ENCODE measurements at regions not wholly inside any gene's neighbourhood (a gene's known extent, or its start where the extent isn't known, plus 50 kb on each side); places are given as distances from the start of the nearest gene placed in this dataset.

GRCh38 chr7:35380739-35381224, 126.9 kb upstream of the TBX20 start:
- Histone ChIP-seq H3K36me3 (ENCODE audit: insufficient read depth, insufficient read length, low read length) (no peaks in the 10 kb centered on the region), H3K9ac (ENCODE audit: insufficient read length, low read depth) (no peak overlapping the region), H3K4me3 (ENCODE audit: insufficient read length, low read depth) (no peak overlapping the region), H3K4me1 (ENCODE audit: insufficient read depth, insufficient read length) (no peaks in the 10 kb centered on the region), H3K27me3 (ENCODE audit: insufficient read depth, insufficient read length) (peaks cover 8% of the 10 kb centered on the region), H3K9me3 (ENCODE audit: insufficient read depth, low read length) (no peaks in the 10 kb centered on the region)
- no peak for TF ChIP-seq SUZ12 (IDR thresholded peaks at IDR 0.05; ENCODE audit: extremely low read depth, insufficient read depth, insufficient read length)
- DNase-seq (ENCODE audit: low read depth, low spot score), result no peak

- H3K9ac ChIP-seq (ENCODE audit: insufficient read length, low read depth), result no peak overlapping the region
- H3K4me3 ChIP-seq (ENCODE audit: insufficient read length, low read depth), result no peak overlapping the region
- no peak for DNase-seq (ENCODE audit: low read depth, low spot score)
- peaks cover 8% of the 10 kb centered on the region for H3K27me3 ChIP-seq (ENCODE audit: insufficient read depth, insufficient read length)
- H3K9me3 ChIP-seq (ENCODE audit: insufficient read depth, low read length), result no peaks in the 10 kb centered on the region; the same call in 1 of the 2 replicates
- H3K36me3 ChIP-seq (ENCODE audit: insufficient read depth, insufficient read length, low read length), result no peaks in the 10 kb centered on the region
- TF ChIP-seq YY1 (IDR thresholded peaks at IDR 0.05; ENCODE audit: insufficient read depth, insufficient read length) (no peak), SUZ12 (IDR thresholded peaks at IDR 0.05; ENCODE audit: extremely low read depth, insufficient read depth, insufficient read length) (no peak), ZNF274 (IDR thresholded peaks at IDR 0.05; ENCODE audit: low read depth, low read length) (no peak)
- no peaks in the 10 kb centered on the region for H3K4me1 ChIP-seq (ENCODE audit: insufficient read depth, insufficient read length)
Observed at GRCh38 chr7:35379481-35379880, 125.6 kb upstream of the TBX20 start.

- Histone ChIP-seq H3K36me3 (ENCODE audit: insufficient read depth, insufficient read length, low read length) (no peaks in the 10 kb centered on the region), H3K9me3 (ENCODE audit: insufficient read depth, low read length) (peaks cover 4% of the 10 kb centered on the region; the same call in 1 of the 2 replicates), H3K4me3 (ENCODE audit: insufficient read length, low read depth) (no peak overlapping the region), H3K4me1 (ENCODE audit: insufficient read depth, insufficient read length) (no peaks in the 10 kb centered on the region), H3K9ac (ENCODE audit: insufficient read length, low read depth) (no peak overlapping the region), H3K27me3 (ENCODE audit: insufficient read depth, insufficient read length) (peaks cover 4% of the 10 kb centered on the region)
- TF ChIP-seq YY1 (IDR thresholded peaks at IDR 0.05; ENCODE audit: insufficient read depth, insufficient read length), result no peak
- no peak for TF ChIP-seq ZNF274 (IDR thresholded peaks at IDR 0.05; ENCODE audit: low read depth, low read length)
- no peak for TF ChIP-seq SUZ12 (IDR thresholded peaks at IDR 0.05; ENCODE audit: extremely low read depth, insufficient read depth, insufficient read length)
- no peak for DNase-seq (ENCODE audit: low read depth, low spot score)
Observed at GRCh38 chr7:35375516-35375915, 121.6 kb upstream of the TBX20 start.

DNA sequence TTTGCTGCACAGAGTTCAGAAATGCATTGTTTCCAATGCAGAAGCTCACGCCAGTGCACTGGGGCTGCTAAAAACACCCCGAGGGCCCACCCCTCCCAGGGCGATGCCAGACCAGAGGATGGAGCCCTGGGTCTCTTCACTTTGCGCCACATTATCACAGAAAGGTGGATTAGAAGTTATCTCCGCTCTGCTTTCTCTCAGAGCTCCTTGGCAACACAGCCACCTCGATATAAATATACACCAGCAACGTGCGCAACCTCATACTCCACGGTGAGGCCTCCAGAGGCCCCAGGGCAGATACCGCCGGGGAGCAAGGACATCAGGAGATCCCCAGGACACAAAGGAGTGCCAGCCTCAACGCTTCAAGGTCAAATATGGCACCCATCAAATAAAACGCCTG, 121.0 kb upstream of the TBX20 start:
- Histone ChIP-seq H3K4me3 (ENCODE audit: insufficient read length, low read depth) (no peak overlapping the region), H3K9ac (ENCODE audit: insufficient read length, low read depth) (no peak overlapping the region), H3K4me1 (ENCODE audit: insufficient read depth, insufficient read length) (no peaks in the 10 kb centered on the region), H3K36me3 (ENCODE audit: insufficient read depth, insufficient read length, low read length) (no peaks in the 10 kb centered on the region), H3K9me3 (ENCODE audit: insufficient read depth, low read length) (peaks cover 4% of the 10 kb centered on the region; the same call in 1 of the 2 replicates), H3K27me3 (ENCODE audit: insufficient read depth, insufficient read length) (peaks cover 4% of the 10 kb centered on the region)
- TF ChIP-seq YY1 (IDR thresholded peaks at IDR 0.05; ENCODE audit: insufficient read depth, insufficient read length) (no peak), SUZ12 (IDR thresholded peaks at IDR 0.05; ENCODE audit: extremely low read depth, insufficient read depth, insufficient read length) (no peak), ZNF274 (IDR thresholded peaks at IDR 0.05; ENCODE audit: low read depth, low read length) (no peak)
- DNase-seq (ENCODE audit: low read depth, low spot score), result no peak

DNA sequence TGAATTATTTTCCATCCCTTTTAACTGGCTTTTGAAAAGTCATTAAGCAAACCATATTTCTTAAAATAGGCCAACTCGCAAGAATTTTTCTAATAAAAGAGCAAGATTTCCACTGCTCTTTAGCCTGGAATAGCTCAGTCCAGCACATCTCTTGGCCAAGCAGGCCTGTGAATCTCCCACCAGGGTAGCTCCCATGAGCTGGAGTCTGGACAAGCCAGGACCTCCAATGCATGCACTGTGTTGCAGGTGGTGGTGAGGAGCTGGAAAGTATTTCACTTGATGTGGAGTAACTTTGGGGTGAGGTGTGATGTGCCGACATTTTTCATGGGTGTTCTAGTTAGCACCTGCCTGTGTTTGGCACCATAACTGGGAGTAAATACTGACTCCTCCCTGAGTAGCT, 117.3 kb upstream of the TBX20 start:
- no peak for TF ChIP-seq ZNF274 (IDR thresholded peaks at IDR 0.05; ENCODE audit: low read depth, low read length)
- no peak for TF ChIP-seq SUZ12 (IDR thresholded peaks at IDR 0.05; ENCODE audit: extremely low read depth, insufficient read depth, insufficient read length)
- no peak for TF ChIP-seq YY1 (IDR thresholded peaks at IDR 0.05; ENCODE audit: insufficient read depth, insufficient read length)
- Histone ChIP-seq H3K4me3 (ENCODE audit: insufficient read length, low read depth) (no peak overlapping the region), H3K36me3 (ENCODE audit: insufficient read depth, insufficient read length, low read length) (no peaks in the 10 kb centered on the region), H3K27me3 (ENCODE audit: insufficient read depth, insufficient read length) (no peaks in the 10 kb centered on the region), H3K9ac (ENCODE audit: insufficient read length, low read depth) (no peak overlapping the region), H3K9me3 (ENCODE audit: insufficient read depth, low read length) (peaks cover 4% of the 10 kb centered on the region; the same call in 1 of the 2 replicates), H3K4me1 (ENCODE audit: insufficient read depth, insufficient read length) (peaks cover 2% of the 10 kb centered on the region)
- DNase-seq (ENCODE audit: low read depth, low spot score), result no peak

GRCh38 chr7:35370687-35371086, 116.8 kb upstream of the TBX20 start:
- no peak for DNase-seq (ENCODE audit: low read depth, low spot score)
- Histone ChIP-seq H3K9me3 (ENCODE audit: insufficient read depth, low read length) (peaks cover 4% of the 10 kb centered on the region; the same call in 1 of the 2 replicates), H3K4me3 (ENCODE audit: insufficient read length, low read depth) (no peak overlapping the region), H3K4me1 (ENCODE audit: insufficient read depth, insufficient read length) (peaks cover 2% of the 10 kb centered on the region), H3K36me3 (ENCODE audit: insufficient read depth, insufficient read length, low read length) (no peaks in the 10 kb centered on the region), H3K9ac (ENCODE audit: insufficient read length, low read depth) (no peak overlapping the region), H3K27me3 (ENCODE audit: insufficient read depth, insufficient read length) (no peaks in the 10 kb centered on the region)
- TF ChIP-seq YY1 (IDR thresholded peaks at IDR 0.05; ENCODE audit: insufficient read depth, insufficient read length) (no peak), ZNF274 (IDR thresholded peaks at IDR 0.05; ENCODE audit: low read depth, low read length) (no peak), SUZ12 (IDR thresholded peaks at IDR 0.05; ENCODE audit: extremely low read depth, insufficient read depth, insufficient read length) (no peak)

GRCh38 chr7:35366167-35367155, 112.6 kb upstream of the TBX20 start:
- no peaks in the 10 kb centered on the region for H3K36me3 ChIP-seq (ENCODE audit: insufficient read depth, insufficient read length, low read length)
- no peaks in the 10 kb centered on the region for H3K9me3 ChIP-seq (ENCODE audit: insufficient read depth, low read length)
- no peak for TF ChIP-seq YY1 (IDR thresholded peaks at IDR 0.05; ENCODE audit: insufficient read depth, insufficient read length)
- no peak for TF ChIP-seq SUZ12 (IDR thresholded peaks at IDR 0.05; ENCODE audit: extremely low read depth, insufficient read depth, insufficient read length)
- TF ChIP-seq ZNF274 (IDR thresholded peaks at IDR 0.05; ENCODE audit: low read depth, low read length), result no peak
- peak; percentile 85 for DNase-seq (ENCODE audit: low read depth, low spot score)
- no peak overlapping the region for H3K9ac ChIP-seq (ENCODE audit: insufficient read length, low read depth)
- H3K4me1 ChIP-seq (ENCODE audit: insufficient read depth, insufficient read length), result peaks cover 2% of the 10 kb centered on the region
- no peak overlapping the region for H3K4me3 ChIP-seq (ENCODE audit: insufficient read length, low read depth)
- H3K27me3 ChIP-seq (ENCODE audit: insufficient read depth, insufficient read length), result peaks cover 24% of the 10 kb centered on the region

All from NT2/D1 (cell line).